T-helper 1 cell (primary cell): ENCODE measurements at regions not wholly inside any gene's neighbourhood (a gene's known extent, or its start where the extent isn't known, plus 50 kb on each side); places are given as distances from the start of the nearest gene placed in this dataset.
"Not testable (repeated sequence)": the region's sequence is repeated elsewhere in the genome, so short reads cannot be mapped to it uniquely, and the experiment has no call there.

Experiments used
- DNase-seq, 5 donors: peaks; one replicate each; pipeline ENCODE4 v3.0.0-alpha.2; 2012 to 2020

DNA sequence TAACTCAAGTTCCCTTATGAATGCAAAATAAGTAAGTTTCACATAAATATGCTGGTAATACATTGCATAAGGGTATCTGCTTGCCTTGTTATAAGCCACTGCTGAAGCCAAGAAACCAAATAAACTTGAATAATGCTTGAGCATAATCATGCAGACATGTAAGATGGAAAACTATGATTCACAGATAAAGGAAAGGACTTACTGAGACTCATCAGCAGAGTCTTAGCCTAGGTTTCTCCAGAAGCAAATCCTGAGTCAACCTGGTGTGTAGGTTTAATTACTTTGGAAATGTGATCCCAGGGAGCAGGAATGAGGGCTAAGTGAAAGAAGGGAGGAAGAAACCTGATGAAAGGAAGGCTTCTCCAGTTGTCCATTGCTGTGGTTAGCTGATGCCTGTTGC lies 107.7 kb upstream of the BTG1 start:
- no peak for DNase-seq

DNA sequence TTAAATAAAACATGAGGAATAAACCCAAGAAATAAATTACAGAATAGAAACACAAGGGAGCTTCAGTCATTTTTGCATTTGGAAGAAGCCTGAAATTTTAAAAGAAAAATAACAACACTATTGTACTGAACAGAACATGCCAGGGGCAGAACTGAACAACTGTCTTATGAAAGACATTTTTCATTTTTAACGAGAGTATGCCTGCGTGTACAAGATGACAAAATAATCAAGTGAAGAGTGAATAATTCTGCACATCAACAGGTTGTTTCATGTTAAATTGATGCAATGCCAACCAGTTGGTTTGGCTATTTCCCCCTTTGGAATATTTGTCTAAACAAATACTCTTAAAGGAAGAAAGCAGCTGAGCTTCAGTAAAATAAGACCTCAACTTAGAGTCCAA lies 103.3 kb upstream of the BTG1 start:
- no peak for DNase-seq

DNA sequence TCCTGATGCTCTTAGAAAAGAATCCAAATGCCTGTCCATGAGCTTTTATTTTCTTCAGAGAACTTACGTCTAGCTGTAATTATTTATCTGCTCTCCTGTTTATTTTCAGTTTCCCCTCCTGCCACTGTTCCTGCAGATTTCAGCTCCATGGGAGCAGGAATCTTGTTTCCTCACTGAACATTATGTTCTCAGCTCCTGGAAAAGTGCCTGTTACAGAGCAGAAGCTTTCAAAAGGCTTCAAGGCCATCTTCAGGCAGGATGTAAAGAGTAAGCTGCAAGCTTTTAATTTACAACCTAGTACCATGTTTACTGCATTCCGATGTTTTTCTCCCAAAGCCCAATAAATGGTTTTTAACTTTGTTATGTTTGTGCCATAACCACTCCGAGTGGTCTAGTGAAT lies 98.4 kb upstream of the BTG1 start:
- no peak for DNase-seq

DNA sequence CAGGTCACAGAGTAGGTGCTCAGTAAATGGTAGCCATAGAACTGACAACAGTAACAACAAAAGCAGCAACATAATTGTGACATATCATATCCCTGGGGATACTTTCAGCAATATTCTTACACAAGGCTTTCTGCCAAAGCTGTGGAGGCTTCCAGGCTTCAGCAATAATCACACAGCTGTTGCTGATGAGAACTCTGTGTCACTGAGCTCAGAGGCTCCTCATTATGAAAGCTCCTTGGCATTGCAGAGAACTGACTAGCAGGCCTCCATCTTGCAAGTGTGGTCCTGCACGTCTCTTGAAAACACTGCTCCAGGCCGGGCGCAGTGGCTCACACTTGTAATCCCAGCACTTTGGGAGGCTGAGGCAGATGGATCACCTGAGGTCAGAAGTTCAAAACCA lies 97.3 kb upstream of the BTG1 start:
- no peak for DNase-seq

DNA sequence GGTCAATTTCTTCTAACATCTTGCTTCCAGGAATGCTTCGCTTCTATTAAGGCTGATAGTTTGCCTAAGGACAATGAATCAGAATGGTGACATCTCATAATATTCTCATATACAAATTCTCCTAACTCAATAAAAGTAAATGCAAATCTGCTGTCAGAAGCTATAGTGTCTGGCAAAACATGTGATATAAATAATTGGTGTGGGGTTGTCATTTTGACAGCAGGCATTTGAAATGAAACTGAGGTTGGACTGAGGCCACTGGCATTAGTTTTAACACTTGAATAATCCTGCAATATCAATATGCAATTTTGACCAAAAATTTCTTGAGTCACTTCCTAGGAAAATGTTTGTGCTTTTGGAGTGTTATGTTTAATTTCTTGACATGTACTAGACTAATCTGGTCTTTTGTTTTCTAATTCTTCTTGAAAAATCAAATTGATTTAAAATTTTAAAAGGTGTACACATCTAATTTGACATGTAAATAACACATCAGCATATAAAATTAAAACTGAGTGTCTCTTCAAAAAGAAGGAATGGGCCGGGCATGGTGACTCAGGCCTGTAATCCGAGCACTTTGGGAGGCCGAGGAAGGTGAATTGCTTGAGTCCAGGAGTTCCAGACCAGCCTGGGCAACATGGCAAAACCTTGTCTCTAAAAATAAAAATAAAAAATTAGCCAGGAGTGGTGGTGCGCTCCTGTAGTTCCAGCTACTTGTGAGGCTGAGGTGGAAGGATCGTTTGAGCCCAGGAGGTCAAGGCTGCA lies 92.3 kb upstream of the BTG1 start:
- DNase-seq = no peak

DNA sequence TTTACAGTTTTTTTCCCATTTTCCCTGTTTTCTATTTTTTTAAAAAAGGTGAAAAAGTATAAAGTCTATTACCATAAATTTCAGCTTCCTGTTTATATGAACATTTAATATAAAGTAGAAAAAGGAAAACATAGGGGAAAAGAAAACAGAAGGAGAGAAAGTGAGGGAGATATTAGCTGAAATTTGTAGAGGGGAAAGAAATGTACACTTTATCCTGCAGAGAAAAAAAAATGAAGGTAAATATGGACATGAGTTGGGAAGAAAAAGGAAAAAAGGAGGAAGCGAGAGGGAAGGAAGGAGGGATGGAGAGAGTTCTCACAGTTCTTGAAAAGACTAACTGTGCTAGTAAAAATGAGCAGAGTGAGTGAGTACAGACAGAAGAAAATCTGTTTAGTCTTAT lies 91.6 kb upstream of the BTG1 start:
- DNase-seq = no peak

DNA sequence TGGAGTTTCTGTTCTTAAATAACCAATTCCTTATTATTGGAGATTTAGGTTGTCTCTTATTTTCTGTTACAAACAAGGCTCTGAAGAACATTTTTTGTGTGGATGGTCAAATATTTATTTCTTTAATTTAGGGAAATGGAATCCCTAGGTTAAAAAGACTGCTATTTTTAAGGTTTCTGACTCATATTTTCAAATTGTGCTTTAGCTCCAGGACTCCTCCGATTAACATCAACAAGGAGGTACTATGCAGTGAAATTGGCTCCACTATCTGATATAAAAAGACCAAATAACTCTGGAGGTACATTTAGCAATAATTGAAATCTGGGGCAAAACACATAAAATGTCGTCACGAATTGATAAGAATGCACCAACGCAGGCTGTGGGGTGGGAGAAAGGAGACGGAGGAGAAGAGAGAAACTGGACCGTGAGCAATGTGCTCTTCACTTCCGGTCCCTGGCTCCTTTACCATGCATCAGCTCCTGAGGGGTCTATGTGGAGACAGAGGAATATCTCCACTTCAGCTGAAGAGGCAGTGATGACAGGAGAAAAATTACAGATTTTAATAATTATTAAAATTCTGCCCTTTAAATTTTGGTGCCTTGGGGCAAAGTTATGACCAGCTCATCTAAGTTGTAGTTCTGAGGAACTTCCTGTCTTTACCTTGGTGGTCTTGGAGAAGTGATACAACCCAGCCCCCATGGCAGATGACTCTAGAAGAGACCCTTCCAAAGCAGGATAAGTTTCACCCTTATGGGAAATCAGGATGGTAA lies 90.2 kb upstream of the BTG1 start:
- no peak for DNase-seq

DNA sequence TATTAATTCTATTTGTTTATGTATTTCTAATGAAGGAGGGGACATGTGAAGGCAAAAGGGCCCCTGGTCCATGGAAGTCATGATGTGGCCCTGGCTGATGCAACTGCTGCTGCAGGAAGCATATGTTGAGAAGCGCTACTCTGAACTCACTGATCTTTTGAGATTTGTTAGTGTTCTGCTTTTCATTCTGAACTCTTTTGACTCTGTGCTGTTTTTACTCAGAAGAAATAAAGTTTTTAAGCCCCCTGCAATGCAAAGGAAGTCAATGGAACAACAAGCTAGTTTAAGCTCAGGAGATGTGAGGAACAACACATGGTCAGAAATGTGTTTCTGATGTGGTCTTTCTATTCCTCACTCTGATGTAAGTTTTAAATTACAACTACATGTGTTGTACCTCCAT lies 88.9 kb upstream of the BTG1 start:
- no peak for DNase-seq

DNA sequence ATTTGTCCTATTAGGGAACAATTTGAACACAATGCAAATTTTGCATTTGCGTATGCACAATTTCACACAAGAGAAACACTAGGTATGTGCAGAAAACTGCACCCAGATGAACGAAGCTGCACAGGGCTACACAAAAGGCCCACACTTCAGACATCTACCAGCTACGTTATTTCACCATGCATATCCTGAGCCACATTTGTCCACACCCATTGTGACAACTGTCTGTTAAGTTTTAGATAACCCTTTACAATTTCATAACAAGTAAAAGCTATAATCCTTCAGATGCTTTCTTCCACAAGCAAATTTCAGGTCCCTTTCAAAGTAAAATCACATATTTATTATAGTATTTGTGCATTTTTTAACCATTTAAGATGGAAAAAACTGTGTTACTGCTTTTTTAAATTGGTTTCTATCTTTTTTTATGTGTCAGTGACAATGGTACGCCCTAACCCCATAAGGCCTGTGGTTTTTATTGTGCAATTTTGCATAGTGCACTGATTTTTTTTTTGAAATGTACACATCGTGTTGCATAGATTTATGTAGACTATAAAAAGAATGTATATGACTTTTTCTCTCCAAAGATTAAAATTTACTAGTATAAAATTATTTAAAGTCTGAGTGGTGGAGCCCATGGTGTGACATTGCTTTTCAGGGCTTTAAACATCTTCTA lies 87.8 kb upstream of the BTG1 start:
- no peak for DNase-seq

DNA sequence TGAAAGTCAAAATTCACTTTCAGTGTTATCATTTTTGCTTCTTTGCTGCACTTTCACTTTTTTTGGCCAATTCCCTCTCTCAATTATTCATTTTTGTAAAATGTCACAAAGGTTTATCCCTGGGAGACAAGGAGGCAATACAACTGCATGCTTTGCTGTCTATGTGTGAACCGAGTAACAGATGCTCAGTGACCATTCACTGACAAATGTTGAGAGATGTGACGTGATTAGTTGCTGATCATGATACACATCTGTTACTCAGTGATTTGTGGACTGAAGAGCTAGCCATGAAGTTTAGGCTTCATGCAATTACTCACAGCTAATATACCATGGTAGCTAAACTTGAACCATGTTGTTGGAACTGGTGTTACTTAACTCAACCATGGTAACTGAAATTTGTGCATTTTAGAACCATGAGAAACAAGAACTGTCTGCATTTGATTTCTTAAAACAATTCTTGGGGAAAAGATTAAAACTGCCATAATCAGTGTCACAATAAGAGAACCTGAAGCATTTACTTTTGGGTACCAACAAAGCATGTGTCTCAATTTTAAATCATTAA lies 86.8 kb upstream of the BTG1 start:
- DNase-seq = not testable (repeated sequence)

DNA sequence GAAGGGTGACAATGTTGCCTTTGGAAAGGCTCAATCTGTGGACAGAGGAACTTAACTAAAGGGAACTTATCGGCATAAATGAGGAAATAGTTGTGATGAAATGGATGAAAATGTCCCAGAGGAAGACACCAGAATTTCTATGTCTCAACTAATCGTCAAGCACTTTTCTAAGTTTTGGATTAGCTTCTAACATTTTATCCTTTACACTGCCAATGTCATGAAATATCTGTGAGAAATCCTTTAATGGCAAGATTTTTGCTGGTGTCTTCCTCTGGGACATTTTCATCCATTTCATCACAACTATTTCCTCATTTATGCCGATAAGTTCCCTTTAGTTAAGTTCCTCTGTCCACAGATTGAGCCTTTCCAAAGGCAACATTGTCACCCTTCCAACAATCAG lies 86.3 kb upstream of the BTG1 start:
- DNase-seq = not testable (repeated sequence)

DNA sequence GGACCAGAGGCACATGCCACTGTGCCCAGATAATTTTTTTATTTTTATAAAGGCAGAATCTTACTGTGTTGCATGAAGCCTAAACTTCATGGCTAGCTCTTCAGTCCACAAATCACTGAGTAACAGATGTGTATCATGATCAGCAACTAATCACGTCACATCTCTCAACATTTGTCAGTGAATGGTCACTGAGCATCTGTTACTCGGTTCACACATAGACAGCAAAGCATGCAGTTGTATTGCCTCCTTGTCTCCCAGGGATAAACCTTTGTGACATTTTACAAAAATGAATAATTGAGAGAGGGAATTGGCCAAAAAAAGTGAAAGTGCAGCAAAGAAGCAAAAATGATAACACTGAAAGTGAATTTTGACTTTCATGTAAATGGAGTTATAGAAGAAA lies 85.9 kb upstream of the BTG1 start:
- not testable (repeated sequence) for DNase-seq

DNA sequence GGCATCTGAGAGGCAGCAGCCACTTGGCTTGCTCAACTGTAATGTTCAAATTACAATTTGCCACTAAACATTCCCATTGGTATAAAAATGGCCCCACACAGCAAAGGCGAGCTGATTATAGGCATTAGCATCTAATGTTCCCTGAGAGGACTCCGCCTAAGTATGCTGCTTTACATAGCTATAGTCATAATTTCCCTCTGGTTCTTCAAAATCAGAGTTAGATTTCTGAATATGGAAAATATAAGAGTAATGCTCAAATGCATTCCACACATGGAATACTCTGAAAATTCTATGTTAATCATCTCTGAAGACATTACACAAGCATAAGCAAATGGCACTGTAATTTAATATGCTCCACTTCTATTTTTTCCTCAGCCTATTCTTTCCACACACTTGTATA lies 83.7 kb upstream of the BTG1 start:
- DNase-seq = no peak

DNA sequence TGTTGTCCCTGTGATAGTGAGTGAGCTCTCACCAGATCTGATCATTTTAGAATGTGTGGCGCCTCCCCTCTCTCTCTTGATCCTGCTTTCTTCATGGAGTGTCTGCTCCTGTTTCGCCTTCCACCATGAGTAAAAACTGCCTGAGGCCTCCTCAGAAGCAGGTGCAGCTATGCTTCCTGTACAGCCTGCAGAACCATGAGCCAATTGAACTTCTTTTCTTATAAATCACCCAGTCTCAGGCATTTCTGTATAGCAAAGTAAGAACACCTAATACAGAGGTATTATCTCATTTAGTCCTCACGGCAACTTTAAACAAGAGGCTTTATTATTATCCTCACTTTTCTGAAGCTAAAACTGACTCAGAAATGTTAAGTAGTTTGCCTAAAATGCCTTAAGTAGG lies 81.3 kb upstream of the BTG1 start:
- DNase-seq = no peak

DNA sequence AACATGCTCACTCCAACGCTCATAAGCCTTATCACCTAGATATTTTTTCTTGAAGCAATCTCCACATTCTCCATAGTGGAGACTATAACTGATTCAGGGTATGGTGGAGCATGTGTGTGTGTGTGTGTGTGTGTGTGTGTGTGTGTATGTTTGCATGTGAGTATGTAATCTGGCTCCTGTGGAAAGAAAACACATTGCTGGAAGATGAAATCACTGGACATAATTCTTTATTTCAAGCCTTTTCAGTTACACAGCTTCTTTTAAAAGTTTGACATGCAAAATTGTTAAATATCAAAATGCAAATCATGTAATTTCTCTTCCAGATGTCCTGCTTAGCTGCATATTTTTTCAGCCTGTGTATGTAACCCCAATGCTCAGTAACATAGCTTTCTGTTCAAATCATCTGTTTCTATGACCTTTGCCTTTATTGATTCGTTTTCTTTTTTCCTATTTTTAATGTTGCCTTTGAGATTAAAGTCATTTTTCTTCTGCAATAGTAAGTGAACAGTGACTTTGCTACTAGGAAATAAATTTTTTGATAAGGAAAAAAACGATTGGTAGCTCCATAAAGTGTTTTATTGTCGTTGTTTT lies 80.5 kb upstream of the BTG1 start:
- no peak for DNase-seq

DNA sequence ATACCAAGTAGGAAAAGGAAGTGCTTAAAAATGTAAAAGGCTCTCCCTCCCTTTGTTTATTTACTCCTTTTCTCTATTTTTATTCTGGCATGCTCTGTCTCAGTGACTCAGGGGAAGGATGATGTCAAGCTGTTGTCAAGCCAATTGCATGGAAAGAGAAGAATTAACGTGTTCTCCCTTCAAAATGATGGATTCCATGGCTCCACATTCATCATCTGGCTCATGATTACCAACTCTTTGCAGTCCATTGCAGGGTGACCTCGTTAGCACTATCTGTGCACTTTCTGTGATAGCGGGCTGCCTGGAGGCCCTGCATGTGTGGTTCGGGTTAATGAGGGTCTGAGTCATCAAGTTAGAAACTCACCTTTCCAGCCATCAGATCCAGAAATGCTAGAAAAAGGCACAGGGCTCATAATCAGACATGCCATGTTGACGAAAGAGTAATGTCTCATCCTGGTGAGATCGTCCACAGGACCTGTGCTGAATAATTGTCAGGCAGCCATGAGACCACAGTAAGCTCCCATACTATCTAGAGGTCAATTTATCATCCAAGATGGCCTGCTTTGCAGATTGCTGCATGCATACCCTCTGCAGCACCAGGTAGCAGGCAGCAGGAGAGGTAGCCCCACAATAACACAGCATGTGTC lies 79.2 kb upstream of the BTG1 start:
- no peak for DNase-seq

DNA sequence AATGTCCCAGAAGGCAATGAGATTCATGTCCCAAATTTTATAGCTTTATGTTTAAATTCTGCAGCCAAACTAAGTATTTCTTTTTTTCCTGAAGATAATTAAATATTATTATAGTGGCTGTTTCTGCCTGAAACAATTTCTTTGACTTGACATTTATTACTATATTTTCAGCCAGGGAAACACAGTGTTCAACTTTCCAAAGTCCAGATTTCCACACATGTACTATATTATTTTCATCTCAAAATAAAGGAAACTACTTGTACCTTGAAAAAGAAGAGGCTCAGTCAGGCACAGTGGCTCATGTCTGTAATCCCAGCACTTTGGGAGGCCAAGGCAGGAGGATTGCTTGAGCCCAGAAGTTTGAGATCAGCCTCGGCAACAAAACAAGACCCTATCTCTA lies 77.8 kb upstream of the BTG1 start:
- DNase-seq = no peak

DNA sequence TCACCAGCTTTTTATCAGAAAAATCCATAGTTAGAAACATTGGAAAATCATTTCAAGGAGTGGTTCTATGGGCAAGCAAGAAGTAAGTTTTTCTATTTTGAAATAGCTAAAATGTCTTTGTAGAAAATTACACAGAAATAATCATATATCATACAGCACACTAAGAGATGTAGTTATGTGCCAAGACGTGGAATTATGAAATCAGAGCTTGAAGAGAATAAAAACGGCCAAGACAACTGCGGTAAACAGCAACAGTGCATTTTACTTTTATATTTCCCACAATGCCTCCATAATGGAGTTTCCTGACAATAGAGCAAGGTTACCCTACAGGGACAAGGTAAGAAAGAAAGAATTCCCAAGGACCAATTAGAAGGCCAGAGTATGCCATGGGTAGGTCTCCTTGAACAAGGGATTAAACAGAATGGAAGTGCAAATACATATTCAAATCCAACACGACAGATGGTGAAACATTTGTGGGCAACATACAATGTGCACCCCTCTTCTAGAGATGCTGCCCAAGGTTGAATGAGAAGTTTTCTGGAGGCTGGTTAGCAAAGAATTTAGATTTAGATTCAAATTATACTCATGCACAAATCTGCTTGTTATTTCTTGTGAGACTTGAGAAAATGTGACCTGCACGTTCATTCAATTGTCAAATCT lies 76.1 kb upstream of the BTG1 start:
- DNase-seq = no peak

DNA sequence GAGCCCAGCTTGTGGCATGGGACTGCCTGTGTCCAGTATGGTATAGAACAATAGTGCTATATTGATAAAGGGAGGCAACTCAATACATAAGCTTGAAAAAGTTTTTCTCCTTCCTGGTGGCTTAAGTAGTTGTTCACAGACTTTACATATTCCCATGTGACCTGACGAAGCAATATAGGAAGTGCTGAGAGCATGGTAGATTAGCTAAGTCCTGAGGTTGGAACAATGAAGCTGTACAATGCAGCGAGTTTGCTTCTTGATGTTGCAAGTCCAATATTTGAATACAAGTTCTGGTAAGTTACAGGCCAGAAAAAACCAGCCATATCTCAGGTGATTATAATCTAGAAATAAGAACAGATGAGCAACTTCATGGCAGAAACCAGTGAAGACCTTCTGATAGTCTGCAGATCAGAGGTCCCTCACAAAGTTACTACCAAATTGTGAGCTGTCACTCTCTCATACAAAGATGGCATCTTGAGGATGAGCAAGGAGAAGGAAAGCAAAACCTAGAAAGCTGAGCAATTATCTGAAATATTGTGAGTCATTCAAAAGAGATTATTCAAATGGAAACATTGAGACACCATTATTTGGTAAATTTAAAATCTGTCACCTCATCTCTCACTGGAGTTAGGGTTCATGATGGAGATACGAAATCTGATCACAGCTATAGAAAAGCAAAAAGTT lies 72.9 kb upstream of the BTG1 start:
- peak in 1 of 5 donors; percentile 65 for DNase-seq

DNA sequence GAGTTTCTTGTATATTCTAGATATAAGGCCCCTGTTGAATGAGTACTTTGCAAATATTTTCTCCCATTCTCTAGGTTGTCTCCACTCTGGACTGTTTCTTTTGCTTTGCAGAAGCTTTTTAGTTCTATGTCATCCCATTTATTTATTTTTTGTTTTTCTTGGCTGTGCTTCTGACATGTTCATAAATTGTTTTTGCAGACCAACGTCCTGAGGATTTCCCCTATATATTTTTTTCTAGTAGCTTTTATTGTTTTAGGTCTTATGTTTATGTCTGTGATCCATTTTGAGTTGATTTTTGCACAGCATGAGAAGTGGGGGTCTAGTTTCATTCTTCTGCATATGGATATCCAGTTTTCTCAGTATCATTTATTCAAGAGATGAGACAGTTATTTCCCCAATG lies 70.4 kb upstream of the BTG1 start:
- no peak for DNase-seq

DNA sequence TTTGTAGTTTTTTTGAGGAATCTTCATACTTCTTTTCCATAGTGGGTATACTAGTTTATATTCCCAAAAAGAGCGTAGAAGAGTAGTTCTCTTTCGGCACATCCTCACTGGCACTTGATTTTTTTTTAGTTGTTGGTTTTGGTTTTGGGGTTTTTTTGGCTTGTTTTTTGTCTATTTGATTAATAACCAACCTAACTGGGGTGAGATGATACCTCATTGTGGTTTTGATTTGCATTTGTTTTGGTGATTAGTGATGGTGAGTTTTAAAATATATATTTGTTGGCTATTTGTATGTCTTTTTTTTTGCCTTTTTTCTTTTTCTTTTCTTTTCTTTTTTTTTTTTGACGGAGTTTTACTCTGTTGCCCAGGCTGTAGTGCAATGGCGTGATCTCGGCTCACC lies 69.7 kb upstream of the BTG1 start:
- DNase-seq = no peak

DNA sequence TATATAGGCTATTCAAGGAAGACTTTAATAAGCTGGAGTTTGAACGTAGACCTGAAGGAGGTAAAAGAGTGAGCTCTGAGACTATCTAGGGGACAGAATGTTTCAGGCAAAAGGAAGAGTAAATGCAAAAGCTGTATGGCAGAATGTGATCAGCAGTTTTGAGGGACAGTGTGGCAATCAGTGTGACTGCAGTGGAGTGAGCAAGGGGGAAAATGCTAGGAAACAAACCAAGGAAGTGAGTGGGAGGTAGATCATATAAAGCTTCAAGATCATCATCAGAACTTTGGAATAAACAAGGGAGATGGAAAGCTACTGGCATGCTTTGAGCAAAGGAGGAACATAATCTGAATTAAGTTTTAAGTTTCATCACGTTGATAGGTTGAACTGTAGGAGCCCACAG lies 67.5 kb upstream of the BTG1 start:
- DNase-seq = no peak
